Spinal cord (tissue), 9 donors: ENCODE measurements at regions not wholly inside any gene's neighbourhood (a gene's known extent, or its start where the extent isn't known, plus 50 kb on each side); places are given as distances from the start of the nearest gene placed in this dataset.

ENCODE experiments used
- DNase-seq, 6 donors: peaks; one replicate each; pipeline versions ENCODE4 v3.0.0 to v3.0.0-alpha.2; 2013 to 2015; ENCODE audit warnings: low spot score in 6 of 6, low read depth in 4 of 6
- H3K27ac ChIP-seq: one replicate; pipeline ENCODE4 v1.5.1; 2013; ENCODE audit warnings: low read depth, low read length, control low read depth
- H3K27me3 ChIP-seq: one replicate; pipeline ENCODE4 v1.6.1; 2013; ENCODE audit warnings: low read length; ENCODE audit not compliant: control insufficient read depth, insufficient read depth
- H3K36me3 ChIP-seq: one replicate; pipeline ENCODE4 v1.6.1; 2013; ENCODE audit warnings: low read length; ENCODE audit not compliant: control insufficient read depth, insufficient read depth
- H3K4me1 ChIP-seq: one replicate; pipeline ENCODE4 v1.6.1; 2013; ENCODE audit warnings: low read length; ENCODE audit not compliant: control insufficient read depth, insufficient read depth
- H3K4me3 ChIP-seq: one replicate; pipeline ENCODE4 v1.5.1; 2013; ENCODE audit warnings: low read depth, low read length, control low read depth
- H3K9me3 ChIP-seq: one replicate; pipeline ENCODE4 v1.6.1; 2013; ENCODE audit warnings: low read length; ENCODE audit not compliant: control insufficient read depth, insufficient read depth
- WGBS: methylation state at CpG from one replicate; pipeline ENCODE4 v1.1.5; 2013; ENCODE audit warnings: missing lambda C conversion rate; ENCODE audit not compliant: insufficient coverage; 5-methylcytosine and 5-hydroxymethylcytosine counted together
- donor health status: healthy.

GRCh38 chr6:67391955-67392354 lies 1243.1 kb upstream of the ADGRB3 start:
- WGBS, result no CpG with 5 or more reads among the region's 2 CpGs
- H3K27ac ChIP-seq, result no peak overlapping the region
- no peaks in the 10 kb centered on the region for H3K36me3 ChIP-seq
- H3K4me1 ChIP-seq, result no peaks in the 10 kb centered on the region
- no peaks in the 10 kb centered on the region for H3K27me3 ChIP-seq
- H3K9me3 ChIP-seq, result no peaks in the 10 kb centered on the region
- H3K4me3 ChIP-seq, result no peak overlapping the region
- no peak for DNase-seq

- H3K27ac ChIP-seq, result no peak overlapping the region
- H3K4me3 ChIP-seq, result no peak overlapping the region
- WGBS, result no CpG with 5 or more reads among the region's 1 CpG
- no peak for DNase-seq
- H3K36me3 ChIP-seq, result no peaks in the 10 kb centered on the region
- H3K27me3 ChIP-seq, result no peaks in the 10 kb centered on the region
- no peaks in the 10 kb centered on the region for H3K4me1 ChIP-seq
- H3K9me3 ChIP-seq, result no peaks in the 10 kb centered on the region
Observed at GRCh38 chr6:67369679-67370078, 1265.4 kb upstream of the ADGRB3 start.

DNA sequence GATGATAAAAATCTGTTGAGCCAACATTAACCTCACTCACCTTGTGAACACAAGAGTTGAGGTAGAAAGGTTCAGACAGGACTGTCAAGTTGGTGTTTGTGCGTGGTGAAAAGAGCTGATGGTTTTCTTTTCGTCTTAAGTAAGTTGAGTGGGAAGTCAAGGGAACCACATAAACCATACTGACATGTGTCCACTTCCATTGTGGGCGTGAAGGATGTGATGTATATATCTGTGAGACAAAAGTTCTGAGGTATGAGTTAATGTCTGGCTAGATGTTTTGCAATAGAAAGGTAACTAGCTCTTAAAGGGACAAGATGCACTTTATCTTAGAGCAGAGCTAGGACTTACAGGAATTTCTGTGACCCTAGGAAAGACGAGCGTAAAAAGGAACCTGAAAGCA lies 1272.1 kb upstream of the ADGRB3 start:
- no peaks in the 10 kb centered on the region for H3K9me3 ChIP-seq
- no peaks in the 10 kb centered on the region for H3K36me3 ChIP-seq
- H3K27ac ChIP-seq, result no peak overlapping the region
- no peak overlapping the region for H3K4me3 ChIP-seq
- WGBS, result no CpG with 5 or more reads among the region's 5 CpGs
- H3K4me1 ChIP-seq, result no peaks in the 10 kb centered on the region
- no peaks in the 10 kb centered on the region for H3K27me3 ChIP-seq
- no peak for DNase-seq

DNA sequence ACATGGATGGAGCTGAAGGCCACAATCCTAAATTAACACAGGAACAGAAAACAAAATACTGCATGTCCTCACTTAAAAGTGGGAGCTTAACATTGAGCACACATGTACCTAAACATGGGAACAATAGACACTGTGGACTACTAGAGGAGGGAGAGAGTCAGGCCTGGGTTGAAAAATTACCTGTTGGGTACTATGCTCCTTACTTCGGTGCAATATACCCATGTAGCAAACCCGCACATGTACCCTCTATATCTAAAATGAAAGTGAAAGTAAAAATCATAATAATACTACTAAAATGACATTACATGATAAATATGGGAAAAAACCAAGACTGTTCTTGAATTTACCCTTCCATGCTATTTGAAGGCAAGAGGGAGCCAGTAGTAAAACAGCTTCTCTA lies 1273.8 kb upstream of the ADGRB3 start:
- Histone ChIP-seq H3K27me3 (no peaks in the 10 kb centered on the region), H3K9me3 (no peaks in the 10 kb centered on the region), H3K27ac (no peak overlapping the region), H3K4me3 (no peak overlapping the region), H3K36me3 (no peaks in the 10 kb centered on the region), H3K4me1 (no peaks in the 10 kb centered on the region)
- WGBS, result no CpG with 5 or more reads among the region's 2 CpGs
- no peak for DNase-seq

DNA sequence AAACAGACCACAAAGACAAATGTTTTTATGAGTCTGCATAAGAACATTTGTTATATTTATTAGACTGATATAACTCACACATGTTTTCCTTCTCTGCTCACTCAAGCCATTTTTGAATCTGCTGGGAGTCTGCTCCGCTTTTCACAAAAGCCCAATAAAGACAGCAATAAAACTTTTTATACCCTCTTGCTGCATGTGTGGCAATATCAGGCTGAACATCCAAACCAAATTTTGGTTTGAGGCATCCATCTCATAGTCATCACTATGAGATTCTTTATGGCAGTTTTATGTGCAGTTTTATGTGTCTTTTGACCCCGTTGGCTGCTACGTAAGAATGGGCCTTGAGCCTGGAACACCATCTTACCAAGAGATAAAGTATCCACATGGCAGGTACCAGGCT lies 1276.8 kb upstream of the ADGRB3 start:
- H3K27me3 ChIP-seq, result no peaks in the 10 kb centered on the region
- no CpG with 5 or more reads among the region's 3 CpGs for WGBS
- DNase-seq, result no peak

DNA sequence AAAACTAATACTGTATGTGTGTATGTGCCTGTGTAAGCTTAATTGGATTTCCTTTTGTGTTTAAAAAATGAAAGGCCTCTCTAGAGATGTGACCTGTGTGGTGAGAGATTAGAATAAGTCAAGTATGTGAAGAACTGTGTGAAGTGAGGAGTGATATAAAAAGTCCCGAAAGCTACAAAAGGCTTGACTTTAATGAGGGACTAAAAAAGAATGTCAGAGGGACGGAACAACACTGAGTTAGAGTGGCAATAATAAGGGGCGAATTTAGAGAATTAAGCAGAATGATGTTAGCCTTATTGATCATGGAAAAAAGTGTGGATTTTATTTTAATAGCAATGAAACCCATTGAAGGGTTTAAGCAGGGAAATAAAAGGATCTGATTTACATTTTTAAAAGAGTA lies 1281.2 kb upstream of the ADGRB3 start:
- no peak for DNase-seq
- H3K4me1 ChIP-seq, result no peaks in the 10 kb centered on the region
- H3K27ac ChIP-seq, result no peak overlapping the region
- no peak overlapping the region for H3K4me3 ChIP-seq
- no peaks in the 10 kb centered on the region for H3K36me3 ChIP-seq
- H3K9me3 ChIP-seq, result peaks cover 3% of the 10 kb centered on the region
- 51% methylated on average over 3 of the region's 3 CpGs for WGBS
- H3K27me3 ChIP-seq, result no peaks in the 10 kb centered on the region

More for the DNA sequence above, 1276.8 kb upstream of the ADGRB3 start:
- no peak overlapping the region for H3K4me3 ChIP-seq
- no peak overlapping the region for H3K27ac ChIP-seq
- no peaks in the 10 kb centered on the region for H3K4me1 ChIP-seq
- H3K36me3 ChIP-seq, result no peaks in the 10 kb centered on the region
- no peaks in the 10 kb centered on the region for H3K9me3 ChIP-seq

- no peak for DNase-seq
- Histone ChIP-seq H3K27me3 (no peaks in the 10 kb centered on the region), H3K9me3 (peaks cover 3% of the 10 kb centered on the region), H3K36me3 (no peaks in the 10 kb centered on the region), H3K27ac (no peak overlapping the region), H3K4me3 (no peak overlapping the region), H3K4me1 (no peaks in the 10 kb centered on the region)
- WGBS, result 100% methylated on average over 1 of the region's 10 CpGs
Observed at GRCh38 chr6:67352717-67353116, 1282.4 kb upstream of the ADGRB3 start.

GRCh38 chr6:67350729-67351128 lies 1284.4 kb upstream of the ADGRB3 start:
- no peaks in the 10 kb centered on the region for H3K27me3 ChIP-seq
- no peaks in the 10 kb centered on the region for H3K4me1 ChIP-seq
- no CpG with 5 or more reads among the region's 4 CpGs for WGBS
- DNase-seq, result no peak
- no peaks in the 10 kb centered on the region for H3K36me3 ChIP-seq
- H3K9me3 ChIP-seq, result peaks cover 6% of the 10 kb centered on the region
- no peak overlapping the region for H3K4me3 ChIP-seq
- H3K27ac ChIP-seq, result no peak overlapping the region

DNA sequence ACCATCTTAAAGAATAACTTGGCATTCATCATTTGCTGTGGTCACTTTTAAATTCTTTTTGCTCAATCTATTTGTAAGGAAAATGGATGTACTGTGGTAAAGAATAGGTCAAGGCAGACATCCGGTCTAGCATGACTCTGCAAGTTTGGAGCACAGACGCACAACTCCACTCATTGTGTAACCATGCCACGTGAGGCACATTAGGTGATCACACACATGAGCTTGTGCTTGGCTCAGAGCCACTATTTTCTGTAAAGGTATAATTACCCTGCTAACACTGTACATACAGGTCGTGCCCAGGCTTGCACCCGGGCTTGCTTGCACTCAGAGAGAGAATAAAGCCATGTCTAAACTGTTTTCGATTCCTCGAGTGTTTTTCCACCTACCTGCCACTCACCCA lies 1289.1 kb upstream of the ADGRB3 start:
- no peak overlapping the region for H3K27ac ChIP-seq
- H3K4me3 ChIP-seq, result no peak overlapping the region
- no peaks in the 10 kb centered on the region for H3K4me1 ChIP-seq
- H3K27me3 ChIP-seq, result no peaks in the 10 kb centered on the region
- H3K9me3 ChIP-seq, result peaks cover 2% of the 10 kb centered on the region
- DNase-seq, result no peak
- WGBS, result 97% methylated on average over 7 of the region's 7 CpGs
- no peaks in the 10 kb centered on the region for H3K36me3 ChIP-seq

DNA sequence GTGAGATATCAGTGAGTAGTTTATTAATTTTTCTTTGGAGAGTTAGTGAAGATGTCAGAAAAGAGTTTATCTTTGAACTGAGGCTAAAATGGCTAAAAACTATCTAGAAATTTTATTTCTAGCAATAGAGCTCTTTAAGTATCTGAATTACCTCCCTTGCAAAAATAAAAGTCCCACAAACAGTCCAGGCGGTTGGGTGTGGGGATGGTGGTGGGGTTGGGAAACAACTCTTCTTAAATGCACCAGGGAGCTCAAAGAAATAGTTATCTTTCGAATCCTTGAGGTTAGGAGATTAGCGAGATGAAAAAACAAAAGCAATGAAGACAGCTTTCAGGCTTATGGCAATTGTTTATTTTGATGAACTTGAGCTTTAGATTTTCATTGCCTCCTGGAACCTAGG lies 1299.1 kb upstream of the ADGRB3 start:
- DNase-seq, result no peak
- no CpG with 5 or more reads among the region's 3 CpGs for WGBS
- no peaks in the 10 kb centered on the region for H3K9me3 ChIP-seq
- H3K4me3 ChIP-seq, result no peak overlapping the region
- H3K27ac ChIP-seq, result no peak overlapping the region
- no peaks in the 10 kb centered on the region for H3K4me1 ChIP-seq
- H3K36me3 ChIP-seq, result no peaks in the 10 kb centered on the region
- no peaks in the 10 kb centered on the region for H3K27me3 ChIP-seq
